Peyer's patch (tissue), 4 donors: ENCODE measurements at regions not wholly inside any gene's neighbourhood (a gene's known extent, or its start where the extent isn't known, plus 50 kb on each side); places are given as distances from the start of the nearest gene placed in this dataset.

Source experiments
- POLR2A ChIP-seq, 2 donors: fragments of 450-650 bp; IDR thresholded peaks; one replicate each; pipeline ENCODE4 v1.5.1; 2017; ENCODE audit warnings: antibody characterized with exemption in 2 of 2, mild to moderate bottlenecking in 2 of 2, moderate library complexity in 2 of 2
- TF ChIP-seq, protein P1 (sequence below), 6 experiments: fragments of 450-650 bp in 4 of 6; fragments of 200-600 bp in 2 of 6; sonication (generic) in 1 of 6; IDR thresholded peaks; one replicate each; pipeline ENCODE4 v1.5.1; 2017 to 2019; ENCODE audit warnings: antibody characterized with exemption in 6 of 6, mild to moderate bottlenecking in 3 of 6, moderate library complexity in 1 of 6

DNA sequence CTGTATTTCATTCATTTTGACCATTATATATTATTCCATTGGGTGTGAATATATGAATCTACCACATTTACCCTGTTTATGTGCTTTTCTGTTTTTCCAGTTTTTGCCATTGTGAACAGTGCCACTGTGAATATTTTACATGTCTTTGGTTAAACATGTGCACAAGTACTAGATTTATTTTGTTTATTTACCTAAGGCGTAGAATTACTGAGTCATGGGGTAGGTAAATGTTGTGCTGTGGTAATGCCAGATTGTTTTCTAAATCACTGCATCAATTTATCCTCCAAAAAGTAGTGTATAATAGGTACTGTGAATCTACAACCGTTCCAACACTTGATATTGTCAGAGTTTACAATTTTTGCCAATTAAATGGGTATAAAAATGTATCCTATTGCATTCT, 362.1 kb upstream of the AGTR1 start:
- TF ChIP-seq POLR2A (IDR thresholded peaks at IDR 0.05), result no peak
- TF ChIP-seq, protein P1, sequence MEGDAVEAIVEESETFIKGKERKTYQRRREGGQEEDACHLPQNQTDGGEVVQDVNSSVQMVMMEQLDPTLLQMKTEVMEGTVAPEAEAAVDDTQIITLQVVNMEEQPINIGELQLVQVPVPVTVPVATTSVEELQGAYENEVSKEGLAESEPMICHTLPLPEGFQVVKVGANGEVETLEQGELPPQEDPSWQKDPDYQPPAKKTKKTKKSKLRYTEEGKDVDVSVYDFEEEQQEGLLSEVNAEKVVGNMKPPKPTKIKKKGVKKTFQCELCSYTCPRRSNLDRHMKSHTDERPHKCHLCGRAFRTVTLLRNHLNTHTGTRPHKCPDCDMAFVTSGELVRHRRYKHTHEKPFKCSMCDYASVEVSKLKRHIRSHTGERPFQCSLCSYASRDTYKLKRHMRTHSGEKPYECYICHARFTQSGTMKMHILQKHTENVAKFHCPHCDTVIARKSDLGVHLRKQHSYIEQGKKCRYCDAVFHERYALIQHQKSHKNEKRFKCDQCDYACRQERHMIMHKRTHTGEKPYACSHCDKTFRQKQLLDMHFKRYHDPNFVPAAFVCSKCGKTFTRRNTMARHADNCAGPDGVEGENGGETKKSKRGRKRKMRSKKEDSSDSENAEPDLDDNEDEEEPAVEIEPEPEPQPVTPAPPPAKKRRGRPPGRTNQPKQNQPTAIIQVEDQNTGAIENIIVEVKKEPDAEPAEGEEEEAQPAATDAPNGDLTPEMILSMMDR (IDR thresholded peaks at IDR 0.05), result no peak
